Posterior cingulate gyrus (tissue), 11 donors: ENCODE measurements at regions not wholly inside any gene's neighbourhood (a gene's known extent, or its start where the extent isn't known, plus 50 kb on each side); places are given as distances from the start of the nearest gene placed in this dataset.

ENCODE experiments used
- DNase-seq, 10 donors: peaks; one replicate each; pipeline versions ENCODE4 v3.0.0 to v3.0.0-alpha.2; 2020 to 2021; ENCODE audit warnings: mixed read lengths in 3 of 10
- intact Hi-C: fragments of 100-400 bp; cut with DNase I; formaldehyde crosslinking; loops from one replicate; pipeline ENCODE4 v1.15.1; 2023

DNA sequence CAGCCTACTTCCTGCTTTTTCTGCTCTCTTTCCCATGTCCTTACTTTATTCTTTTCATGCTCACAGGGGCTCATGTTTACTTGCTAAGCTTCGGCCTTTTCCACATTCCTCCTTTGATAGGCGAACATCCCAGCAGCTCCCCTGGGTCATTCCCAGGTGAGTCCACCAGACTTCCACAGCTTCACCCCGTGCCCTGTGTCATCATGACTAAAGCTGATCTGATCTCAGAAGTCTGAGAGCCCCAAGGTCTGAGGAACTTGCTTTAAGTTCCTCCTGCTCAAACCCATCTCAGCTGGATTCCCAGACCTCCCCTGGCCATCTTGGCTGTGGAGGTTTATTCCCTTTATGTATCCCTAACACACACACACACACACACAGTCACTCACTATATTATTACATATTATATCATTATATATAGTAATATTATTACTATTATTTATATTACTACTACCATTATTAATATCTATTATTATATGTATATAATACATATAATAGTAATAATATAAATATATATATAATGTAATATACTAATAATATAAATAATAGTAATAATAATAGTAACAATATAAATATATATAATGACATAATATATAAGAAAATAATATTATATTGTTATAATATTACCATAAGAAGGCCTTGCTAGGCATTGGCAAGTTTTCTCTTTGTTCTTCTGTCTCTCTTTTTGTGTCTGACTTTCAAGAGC is 295.9 kb downstream of the PTEN start:
- no peak for DNase-seq
- intact Hi-C loops: no loop called here

DNA sequence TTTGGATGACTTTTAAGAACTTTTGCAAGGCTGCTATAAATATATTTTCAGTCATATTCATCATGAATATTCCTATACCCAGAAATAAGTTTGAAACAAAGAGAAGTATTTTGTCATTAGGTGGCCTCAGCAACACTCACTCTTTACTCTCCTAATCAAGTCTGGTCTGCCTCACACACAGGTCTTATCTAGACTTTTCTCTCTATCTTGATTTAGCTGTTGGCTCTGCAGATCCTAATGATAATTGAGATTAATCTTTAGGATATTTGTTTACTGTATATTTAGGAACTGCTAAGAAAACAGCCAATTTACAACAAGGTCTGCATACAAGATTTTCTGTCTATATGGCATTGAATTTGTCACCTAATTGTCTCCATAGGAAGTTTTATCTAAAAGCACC is 297.6 kb downstream of the PTEN start:
- DNase-seq: no peak

DNA sequence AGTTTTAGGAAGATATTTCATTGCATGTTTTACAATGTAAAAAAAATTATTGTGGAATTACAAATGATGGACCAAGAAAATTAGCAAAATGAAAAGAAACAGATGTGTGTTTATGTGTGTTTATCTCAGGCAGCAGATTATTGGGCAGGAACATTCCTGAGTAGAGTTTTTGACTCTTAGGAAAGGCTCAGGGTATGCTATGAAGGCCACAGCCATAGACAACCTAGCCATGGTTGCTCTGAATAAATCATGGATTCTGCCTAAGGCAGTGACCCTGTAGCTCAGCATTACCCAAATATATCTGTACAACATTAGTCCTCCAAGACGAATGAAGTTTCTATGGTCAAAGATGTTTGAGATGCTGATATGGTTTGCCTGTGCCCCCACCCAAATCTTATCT is 298.3 kb downstream of the PTEN start:
- intact Hi-C loops: no loop called here
- DNase-seq: no peak

More for the DNA sequence above, 297.6 kb downstream of the PTEN start:
- intact Hi-C loops: no loop called here

DNA sequence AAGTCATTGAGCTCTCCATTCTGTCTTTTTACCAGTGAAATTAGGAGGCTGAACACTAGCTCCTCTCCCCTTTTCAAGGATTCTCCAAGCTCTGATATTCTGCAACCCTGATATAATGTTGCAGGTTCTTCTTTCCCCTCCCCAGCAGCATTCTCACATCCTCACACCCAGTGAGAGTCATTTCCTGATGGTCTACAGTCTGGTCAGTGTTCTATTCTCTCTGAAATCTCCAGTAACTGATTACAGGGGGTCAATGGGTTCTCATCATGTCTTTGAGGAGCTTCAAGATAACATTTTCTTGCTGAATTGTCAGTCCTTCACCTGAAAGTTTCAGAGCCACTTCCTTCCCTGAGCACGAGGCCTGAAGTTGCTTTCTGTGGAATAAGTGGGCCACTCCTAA is 299.4 kb downstream of the PTEN start:
- no peak for DNase-seq
- intact Hi-C loops: no loop called here

DNA sequence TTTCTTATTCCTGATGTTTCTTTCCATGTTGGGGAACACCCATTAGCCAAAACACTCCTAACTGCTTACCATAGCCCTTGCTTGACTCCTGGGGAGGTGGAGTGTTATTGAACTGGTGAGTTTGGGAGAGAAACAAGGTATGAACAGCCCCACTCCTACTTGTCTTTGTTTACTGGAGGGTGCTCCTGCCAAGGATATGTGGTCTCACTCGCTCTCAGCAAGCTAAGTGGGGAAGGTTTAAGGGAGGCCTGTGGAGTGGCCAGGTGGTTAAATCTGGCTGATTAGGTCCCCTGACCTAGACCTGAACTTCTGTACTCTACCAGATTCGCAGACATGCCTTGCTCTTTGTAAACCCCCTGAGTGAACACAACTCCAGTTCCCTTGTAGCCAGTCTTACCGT is 300.1 kb downstream of the PTEN start:
- intact Hi-C loops: no loop called here

DNA sequence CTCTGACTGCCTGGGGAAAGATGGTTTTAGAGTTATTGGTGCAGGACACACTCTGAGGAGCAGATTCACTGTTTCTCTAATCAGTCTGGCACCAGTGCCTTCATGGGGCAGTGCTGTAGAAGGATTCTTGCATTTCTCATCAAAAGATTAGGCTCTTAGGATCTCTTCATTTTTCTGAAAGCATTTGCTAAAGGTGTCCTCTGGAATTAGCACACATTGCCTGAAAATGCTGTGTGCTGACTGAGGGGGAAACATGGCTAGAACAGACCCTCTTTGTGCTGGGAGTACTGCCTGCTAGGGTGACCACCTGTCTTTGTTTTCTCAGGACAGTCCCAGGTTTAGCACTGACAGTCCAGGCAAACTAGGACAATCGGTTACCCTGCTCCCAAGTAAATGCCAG is 301.0 kb downstream of the PTEN start:
- DNase-seq: no peak
- intact Hi-C loops: no loop called here

More for the DNA sequence above, 300.1 kb downstream of the PTEN start:
- DNase-seq: no peak

DNA sequence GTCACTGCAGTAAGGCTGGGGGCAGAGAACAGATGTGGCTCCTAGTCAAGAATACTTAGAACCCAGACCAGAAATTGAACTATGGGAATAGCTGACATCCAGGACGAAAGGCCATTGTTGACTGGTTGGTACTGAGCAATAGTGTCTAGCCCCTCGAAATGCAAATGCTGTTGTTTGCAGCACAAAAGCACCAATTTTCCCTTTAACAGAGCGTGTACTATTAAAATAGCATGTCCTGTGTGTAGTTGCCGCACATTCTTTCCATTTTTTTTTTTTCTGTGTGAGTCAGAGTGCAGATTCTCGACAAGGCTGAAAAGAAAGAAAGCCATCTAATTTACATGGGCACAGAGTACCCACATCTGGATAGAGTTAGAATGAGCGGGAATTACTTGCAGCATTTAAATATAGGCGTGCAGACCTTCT is 302.4 kb downstream of the PTEN start:
- no peak for DNase-seq
- intact Hi-C loops: no loop called here

DNA sequence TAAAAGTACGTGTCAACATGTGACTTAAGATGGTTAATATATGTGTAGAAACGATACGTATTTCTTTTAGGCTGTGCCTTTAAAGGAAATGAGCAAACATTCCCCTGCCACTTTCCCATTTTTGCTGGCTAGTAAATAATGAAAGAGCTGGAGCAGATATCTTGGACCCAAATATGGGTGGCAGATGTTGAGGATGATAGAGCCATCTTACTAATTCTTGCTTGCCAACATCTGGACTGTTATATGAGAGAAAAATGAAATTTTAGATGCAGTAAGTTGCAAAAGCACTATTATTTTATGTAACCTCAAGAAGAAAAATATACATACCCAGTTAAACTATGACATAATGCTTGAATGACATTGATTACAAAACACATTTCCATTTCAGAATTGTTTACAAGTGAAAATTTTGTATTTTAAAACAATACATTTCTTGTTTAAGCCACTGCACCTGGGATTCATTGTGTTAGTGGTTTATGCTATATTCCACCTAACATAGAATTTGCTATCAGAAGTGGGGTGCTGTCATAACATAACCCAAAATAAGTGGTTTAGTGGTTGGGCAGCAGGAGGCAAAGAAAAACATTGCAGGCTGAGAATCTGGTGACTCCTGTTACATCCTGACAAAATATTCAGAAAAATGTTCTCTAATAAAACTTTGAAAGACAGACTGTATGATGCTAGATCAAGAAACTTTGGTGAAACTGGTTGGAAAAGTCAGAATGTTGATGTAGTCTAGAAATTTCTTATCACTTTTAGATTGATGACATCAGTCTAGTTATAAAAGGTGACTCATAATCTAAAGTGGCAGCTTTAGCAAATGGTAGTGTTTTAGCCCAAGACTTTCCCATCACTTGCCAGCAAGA is 305.0 kb downstream of the PTEN start:
- intact Hi-C loops: no loop called here
- DNase-seq: no peak

DNA sequence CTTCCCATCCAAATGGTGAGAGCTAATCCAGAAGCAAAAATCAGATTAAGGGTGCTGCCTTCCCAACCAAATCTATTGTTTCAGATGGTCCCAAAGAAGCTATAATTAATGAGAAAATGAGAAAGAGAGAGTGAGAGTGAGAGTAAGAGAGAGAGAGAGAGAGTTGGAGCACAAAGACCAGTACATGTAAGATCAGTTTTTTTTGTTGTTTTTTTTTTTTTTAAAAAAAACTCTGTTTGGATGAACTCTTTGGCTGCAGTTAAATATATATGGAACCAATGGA is 305.6 kb downstream of the PTEN start:
- intact Hi-C loops: no loop called here
- DNase-seq: no peak

DNA sequence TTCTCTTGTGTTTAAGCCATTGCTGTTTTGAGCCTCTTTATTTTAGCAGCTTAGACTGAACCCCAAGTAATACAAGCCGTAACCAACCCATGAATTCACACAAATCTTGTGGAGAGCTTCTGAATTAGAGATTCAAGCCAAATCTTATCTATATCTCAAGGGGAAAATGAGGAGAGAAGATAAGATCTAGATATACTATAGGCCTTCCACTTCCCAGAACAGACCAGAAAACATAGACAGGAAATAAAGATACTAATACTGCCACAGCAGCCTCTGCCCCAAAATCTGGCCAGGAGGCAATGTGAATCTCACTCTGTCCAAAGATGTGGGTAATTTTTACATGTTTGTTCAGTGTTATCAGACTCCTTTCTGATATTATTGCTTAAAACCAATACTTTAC is 307.2 kb downstream of the PTEN start:
- intact Hi-C loops: no loop called here
- no peak for DNase-seq

DNA sequence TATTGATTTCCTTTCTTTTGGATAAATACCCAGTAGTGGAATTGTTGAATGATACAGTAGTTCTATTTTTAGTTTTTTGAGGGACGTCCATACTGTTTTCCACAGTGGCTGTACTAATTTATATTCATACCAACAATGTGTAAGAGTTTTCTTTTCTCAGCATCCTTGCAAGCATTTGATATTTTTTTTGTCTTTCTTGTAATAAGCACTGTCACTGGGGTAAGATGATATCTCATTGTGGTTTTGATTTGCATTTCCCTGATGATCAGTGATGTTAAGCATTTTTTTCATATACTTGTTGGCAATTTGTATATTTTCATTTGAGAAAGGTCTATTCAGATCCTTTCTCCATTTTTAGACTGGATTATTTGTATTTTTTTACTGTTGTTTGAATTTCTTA is 308.7 kb downstream of the PTEN start:
- intact Hi-C loops: no loop called here
- DNase-seq: no peak

DNA sequence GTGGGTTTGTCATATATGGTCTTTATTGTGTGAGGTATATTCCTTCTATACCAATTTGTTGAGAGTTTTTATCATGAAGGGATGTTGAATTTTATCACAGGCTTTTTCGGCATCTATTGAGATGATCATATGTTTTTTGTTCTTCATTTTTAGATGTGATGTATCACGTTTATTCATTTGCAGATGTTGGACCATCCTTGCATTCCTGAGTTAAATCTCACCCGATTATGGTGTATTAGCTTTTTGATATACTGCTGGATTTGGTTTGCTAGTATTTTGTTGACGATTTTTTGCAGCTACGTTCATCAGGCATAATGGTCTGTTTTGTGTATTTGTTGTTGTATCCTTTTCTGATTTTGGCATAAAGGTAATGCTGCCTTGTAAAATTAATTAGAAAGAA is 311.0 kb downstream of the PTEN start:
- no peak for DNase-seq
- intact Hi-C loops: no loop called here

DNA sequence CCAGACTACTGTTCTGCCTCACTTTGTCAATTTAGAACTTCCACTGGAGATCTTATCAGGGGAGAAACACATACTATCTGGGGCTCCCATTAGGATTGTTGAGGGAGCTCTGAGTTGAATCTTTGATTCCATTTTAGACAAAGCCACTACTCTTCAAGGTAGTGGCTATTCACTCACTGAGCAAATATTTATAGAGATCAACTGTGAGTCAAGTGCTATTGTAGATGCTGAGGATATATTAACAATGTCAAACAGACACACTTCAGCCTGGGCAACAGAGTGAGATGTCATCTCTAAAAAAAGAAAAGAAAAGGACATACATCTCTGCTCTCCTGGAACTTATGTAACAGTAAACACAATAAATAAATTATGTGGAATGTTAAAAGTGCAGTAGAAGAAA is 315.3 kb downstream of the PTEN start:
- intact Hi-C loops: no loop called here
- DNase-seq: no peak

DNA sequence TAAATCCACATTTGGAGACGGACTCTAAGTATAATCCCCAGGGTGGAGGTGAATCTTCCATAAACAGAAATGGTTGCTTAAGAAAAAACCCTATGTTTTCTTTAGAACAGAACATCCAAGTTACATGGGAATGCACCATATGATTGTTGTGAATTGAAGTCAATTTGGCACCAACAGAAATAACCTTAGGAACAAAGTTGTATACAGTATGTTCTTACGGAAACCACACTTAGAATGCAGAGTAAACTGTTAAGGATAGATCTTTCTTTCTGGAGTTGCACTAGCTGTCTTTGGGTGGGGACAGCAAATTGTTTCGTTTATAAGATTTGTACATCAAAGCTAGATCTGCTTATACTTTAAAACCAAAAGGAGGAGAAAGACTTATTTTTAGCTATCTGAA is 316.4 kb downstream of the PTEN start:
- intact Hi-C loops: no loop called here
- DNase-seq: no peak

DNA sequence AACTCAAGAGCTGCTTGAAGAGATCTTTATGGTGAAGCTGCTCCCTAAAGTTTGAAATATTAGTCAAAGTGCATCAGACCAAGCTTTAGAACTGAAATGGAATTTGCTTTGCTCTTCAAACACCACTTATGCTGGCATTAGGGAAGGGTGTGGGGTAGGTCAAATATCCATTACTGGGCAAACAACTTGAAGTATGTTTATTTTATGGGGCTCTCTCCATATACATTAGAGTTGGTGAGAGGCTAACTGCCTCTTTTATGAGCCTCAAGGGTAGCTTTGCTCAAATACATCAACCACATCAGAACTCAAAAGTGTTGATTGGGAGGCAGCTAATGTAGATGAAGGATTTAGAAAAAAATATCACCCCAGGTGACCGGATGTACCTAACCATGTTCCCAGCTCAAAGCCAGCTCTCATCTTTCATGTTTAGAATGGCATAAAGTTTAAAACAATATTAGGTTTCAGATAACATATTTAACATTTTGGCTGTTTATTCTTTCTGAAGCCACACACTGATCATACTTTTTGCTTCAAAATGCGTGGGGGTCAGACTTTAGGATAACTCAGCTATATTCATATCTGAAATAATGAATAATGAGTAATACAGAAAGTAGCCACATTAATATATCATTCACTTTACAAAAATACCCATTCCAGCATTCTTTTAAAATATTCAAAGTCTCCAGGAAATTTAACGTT is 318.6 kb downstream of the PTEN start:
- DNase-seq: no peak
- intact Hi-C loops: no loop called here

DNA sequence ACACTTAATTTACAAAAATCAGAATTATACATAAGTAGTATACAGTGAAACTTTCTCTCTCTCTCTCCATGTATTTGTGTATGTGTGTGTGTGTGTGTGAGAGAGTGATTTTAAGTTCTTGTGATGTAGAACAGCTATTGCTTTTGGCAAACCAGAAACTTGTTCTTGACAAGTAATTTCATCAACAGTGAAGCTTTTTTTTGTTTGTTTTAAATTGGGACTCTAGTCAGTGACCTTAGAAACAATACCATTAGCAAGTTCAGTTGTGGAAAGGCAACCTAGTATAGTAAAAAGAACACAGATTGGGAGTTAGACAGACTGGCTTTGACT is 319.1 kb downstream of the PTEN start:
- intact Hi-C loops: no loop called here
- DNase-seq: no peak

DNA sequence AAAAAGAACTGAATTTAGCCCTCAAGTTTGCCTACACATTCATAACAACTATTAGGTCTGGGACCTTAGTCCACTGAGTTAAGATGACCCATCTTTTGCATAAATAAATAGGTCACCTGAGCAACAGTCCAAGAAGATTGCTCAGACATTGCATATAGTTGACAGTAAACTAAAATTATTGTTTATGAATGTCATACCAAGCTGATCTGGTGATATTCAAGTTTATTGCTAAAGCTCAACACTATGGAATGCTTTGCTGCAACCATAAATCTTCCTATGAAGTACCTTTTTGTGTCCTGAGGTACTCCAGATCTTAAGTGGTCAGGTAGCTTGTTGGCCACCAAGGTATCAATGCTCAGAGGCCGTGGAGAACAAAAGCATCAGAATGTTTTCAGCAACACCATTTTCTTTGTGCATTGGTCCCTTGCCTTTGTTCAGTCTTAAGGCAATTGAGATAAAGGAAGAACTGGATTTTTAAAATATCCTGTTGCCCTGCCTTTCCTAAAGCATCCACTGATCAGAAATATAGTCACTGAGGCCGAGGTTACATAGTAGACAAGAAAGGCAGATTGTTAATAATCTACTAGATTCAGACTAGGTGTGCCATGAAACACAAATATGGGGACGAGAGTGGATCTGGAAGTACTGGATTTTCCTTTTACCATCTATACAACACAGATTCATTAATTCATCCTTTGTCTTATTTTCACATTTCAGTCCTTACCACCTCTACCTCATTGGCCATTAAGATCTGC is 321.3 kb downstream of the PTEN start:
- intact Hi-C loops: no loop called here
- no peak for DNase-seq

DNA sequence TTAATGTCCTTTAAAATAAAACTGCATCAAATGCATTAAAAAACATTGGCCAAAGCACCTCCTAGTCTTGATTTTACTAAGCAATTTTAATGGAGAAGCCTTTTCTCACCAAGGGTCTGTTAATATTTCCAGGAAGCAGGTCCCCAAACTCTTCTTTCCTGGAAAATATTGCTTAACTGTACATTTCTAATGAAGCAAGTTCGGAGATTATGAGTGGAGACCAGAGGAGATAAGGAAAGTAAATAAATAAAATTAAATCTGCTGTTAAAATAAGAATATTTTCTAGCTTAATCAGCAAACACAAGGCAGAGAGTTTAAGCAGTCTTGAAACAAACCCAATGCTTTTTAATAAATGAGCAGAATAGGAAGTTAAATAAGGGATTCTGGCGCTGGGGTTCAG is 322.4 kb downstream of the PTEN start:
- DNase-seq: no peak
- intact Hi-C loops: no loop called here

DNA sequence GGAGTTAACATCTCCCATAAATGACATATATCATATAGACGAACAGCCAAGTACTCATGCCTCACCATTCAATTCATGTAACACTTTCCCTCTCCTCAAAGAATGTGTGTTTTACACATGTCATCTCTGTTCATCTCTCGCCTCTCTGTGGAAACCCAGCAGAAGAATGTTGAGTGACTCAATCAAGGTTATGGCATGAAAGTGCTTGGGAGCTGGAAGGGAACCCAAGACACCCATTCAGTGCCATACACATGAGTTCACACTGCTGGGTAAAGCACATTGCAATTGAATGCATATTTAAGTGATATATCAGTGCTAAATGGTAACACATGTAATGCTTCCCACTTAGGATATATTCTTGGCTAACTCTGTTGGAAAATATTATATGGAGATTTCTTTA is 322.9 kb downstream of the PTEN start:
- no peak for DNase-seq

DNA sequence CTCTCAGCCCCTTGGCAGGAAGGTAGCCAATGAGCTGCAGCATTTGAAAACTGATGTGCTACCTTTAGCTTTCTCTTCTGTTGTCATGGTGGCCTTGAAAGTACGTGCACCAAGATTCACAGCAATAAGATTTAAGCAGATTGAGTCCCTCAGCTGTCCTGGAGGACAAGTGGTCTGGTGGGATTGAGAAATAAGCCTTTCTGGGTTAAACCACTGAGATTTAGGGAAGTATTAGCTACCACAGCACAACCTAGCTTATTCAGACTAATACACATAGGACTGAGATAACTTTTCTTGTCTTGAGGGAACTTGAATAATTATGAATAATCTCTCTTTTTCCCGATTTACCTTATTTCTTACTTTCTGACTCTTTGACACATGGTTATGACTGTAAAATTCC is 324.0 kb downstream of the PTEN start:
- no peak for DNase-seq
- intact Hi-C loops: no loop called here

More for the DNA sequence above, 322.9 kb downstream of the PTEN start:
- intact Hi-C loops: no loop called here

DNA sequence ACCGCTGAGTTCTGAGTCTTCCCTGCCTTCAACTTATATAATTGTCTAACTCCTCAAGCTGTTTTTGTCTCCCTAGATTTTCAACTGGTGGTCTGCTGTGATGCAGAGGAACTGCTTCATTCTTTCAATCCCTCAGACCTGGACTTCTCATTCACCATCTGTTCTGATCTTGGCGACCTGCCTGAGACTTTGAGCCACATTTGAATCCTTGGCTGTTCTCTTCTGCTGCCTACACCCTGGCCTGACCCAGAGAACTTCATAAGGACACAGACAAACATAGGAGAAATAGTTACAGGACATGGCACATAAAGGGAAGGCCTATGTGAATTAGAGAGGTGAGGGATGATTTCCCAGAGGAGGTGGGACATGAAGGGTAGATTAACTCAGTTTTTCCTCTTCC is 326.7 kb downstream of the PTEN start:
- intact Hi-C loops: no loop called here
- DNase-seq: no peak
